ENCODE measurements at regions not wholly inside any gene's neighbourhood (a gene's known extent, or its start where the extent isn't known, plus 50 kb on each side); places are given as distances from the start of the nearest gene placed in this dataset.

DNA sequence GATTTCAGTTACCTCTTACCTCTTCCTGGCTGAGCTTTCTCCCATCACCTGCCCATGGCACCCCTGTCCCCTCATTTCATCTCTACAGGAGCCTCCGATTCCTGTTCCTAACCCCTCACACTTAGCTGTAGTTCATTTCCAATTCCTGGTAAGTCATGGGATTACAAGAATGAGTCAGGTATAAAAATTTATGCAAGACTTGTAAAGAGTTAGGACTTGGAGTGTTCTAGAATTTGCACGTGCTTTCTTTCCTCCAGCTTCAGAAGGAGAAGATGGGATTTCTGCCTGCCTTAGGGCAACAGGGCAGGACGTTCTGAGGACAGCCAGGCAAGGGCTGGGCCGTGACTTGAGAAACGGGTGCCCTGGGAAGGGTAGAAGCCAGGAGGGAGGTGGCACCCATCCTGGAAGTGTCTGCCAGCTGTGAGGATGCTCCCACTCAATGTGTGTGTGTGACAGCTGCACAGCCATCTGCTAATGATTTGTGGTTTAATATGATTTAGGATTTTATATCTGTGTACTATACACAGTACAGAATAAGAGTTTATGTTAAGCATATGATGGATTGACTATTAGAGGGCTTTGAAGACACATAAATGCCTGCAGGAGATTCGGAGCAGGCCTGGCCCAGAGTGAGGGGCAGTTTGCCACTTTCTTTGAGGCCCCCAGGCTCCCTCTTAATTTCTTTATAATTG is 81.5 kb upstream of the VIPR2 start:
- Histone ChIP-seq H3K4me3 (no peak overlapping the region), H3K4me1 (no peaks in the 10 kb centered on the region), H3K9me3 (no peaks in the 10 kb centered on the region), H3K36me3 (no peaks in the 10 kb centered on the region), H3K27me3 (no peaks in the 10 kb centered on the region), H3K27ac (no peak overlapping the region)
- TF ChIP-seq CTCF (IDR thresholded peaks at IDR 0.05) (no peak), POLR2A (IDR thresholded peaks at IDR 0.05) (no peak)
- no peak for DNase-seq
- ATAC-seq: no peak
- intact Hi-C loops (cut with DNase I): no loop called here
- 50% methylated on average over 3 of the region's 6 CpGs for WGBS (ENCODE audit: insufficient coverage, low coverage, low lambda C conversion rate, missing lambda C conversion rate)

DNA sequence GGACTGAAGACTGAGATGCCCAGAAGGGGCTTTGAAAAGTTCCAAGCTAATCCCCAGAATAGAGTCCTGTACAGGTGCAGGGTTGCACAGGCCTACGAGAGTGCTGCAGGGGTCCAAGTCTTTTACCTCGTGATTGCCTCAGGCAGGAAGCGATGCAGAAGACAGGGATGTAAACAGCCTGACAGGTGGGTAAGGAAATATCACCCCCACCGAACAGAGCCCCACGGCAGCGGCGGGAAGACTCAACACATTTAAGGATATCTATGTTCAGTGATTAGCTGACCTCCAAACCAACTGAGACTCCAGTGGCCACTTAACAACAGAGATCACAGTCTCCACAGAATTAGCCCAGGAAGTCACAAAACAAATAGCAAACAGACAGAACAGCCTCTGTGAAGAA is 73.9 kb upstream of the VIPR2 start:
- no peak for ATAC-seq
- no peaks in the 10 kb centered on the region for H3K9me3 ChIP-seq
- WGBS (ENCODE audit: insufficient coverage, low coverage, low lambda C conversion rate, missing lambda C conversion rate): 58% methylated on average over 6 of the region's 7 CpGs
- no peak overlapping the region for H3K27ac ChIP-seq
- TF ChIP-seq CTCF (IDR thresholded peaks at IDR 0.05): no peak
- TF ChIP-seq POLR2A (IDR thresholded peaks at IDR 0.05): no peak
- intact Hi-C loops (cut with DNase I): no loop called here
- no peaks in the 10 kb centered on the region for H3K4me1 ChIP-seq
- DNase-seq: no peak
- H3K36me3 ChIP-seq: no peaks in the 10 kb centered on the region
- H3K27me3 ChIP-seq: no peaks in the 10 kb centered on the region
- H3K4me3 ChIP-seq: no peak overlapping the region

GRCh38 chr7:159218170-159218569 is 73.5 kb upstream of the VIPR2 start:
- intact Hi-C loops (cut with DNase I): no loop called here
- TF ChIP-seq POLR2A (IDR thresholded peaks at IDR 0.05): no peak
- TF ChIP-seq CTCF (IDR thresholded peaks at IDR 0.05): no peak
- no peaks in the 10 kb centered on the region for H3K9me3 ChIP-seq
- DNase-seq (no peak), ATAC-seq (no peak)
- no peaks in the 10 kb centered on the region for H3K27me3 ChIP-seq
- WGBS (ENCODE audit: insufficient coverage, low coverage, low lambda C conversion rate, missing lambda C conversion rate): 57% methylated on average over 1 of the region's 1 CpG
- no peak overlapping the region for H3K4me3 ChIP-seq
- no peak overlapping the region for H3K27ac ChIP-seq
- H3K36me3 ChIP-seq: no peaks in the 10 kb centered on the region
- H3K4me1 ChIP-seq: no peaks in the 10 kb centered on the region

GRCh38 chr7:159215076-159215475 is 70.4 kb upstream of the VIPR2 start:
- WGBS (ENCODE audit: insufficient coverage, low coverage, low lambda C conversion rate, missing lambda C conversion rate): 74% methylated on average over 4 of the region's 4 CpGs

More at GRCh38 chr7:159215076-159215475, 70.4 kb upstream of the VIPR2 start:
- no peak for TF ChIP-seq CTCF (IDR thresholded peaks at IDR 0.05)
- H3K9me3 ChIP-seq: no peaks in the 10 kb centered on the region
- H3K36me3 ChIP-seq: no peaks in the 10 kb centered on the region
- no peak overlapping the region for H3K27ac ChIP-seq
- ATAC-seq: no peak
- intact Hi-C loops (cut with DNase I): no loop called here
- H3K27me3 ChIP-seq: no peaks in the 10 kb centered on the region
- DNase-seq: no peak
- no peak overlapping the region for H3K4me3 ChIP-seq
- H3K4me1 ChIP-seq: no peaks in the 10 kb centered on the region

Measured in right lobe of liver (tissue), 6 donors.